ENCODE measurements at regions not wholly inside any gene's neighbourhood (a gene's known extent, or its start where the extent isn't known, plus 50 kb on each side); places are given as distances from the start of the nearest gene placed in this dataset.

DNA sequence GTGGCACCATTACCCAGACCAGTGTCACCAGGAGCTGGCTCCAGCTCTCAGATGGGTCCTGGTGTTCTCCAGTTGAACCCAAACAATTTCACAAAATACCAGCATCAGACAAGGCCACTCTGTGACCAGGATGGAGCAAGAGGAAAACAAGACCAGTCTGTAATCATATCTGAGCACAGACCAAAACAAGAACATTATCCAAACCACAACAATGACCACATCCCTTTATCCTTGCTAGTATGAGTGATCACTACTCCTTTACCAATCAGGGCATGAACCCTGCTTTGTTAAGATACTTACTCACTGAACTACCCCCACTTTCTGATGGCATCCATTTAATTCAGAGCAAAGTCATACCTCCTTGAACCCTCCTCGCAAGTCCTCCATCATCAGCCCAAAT is 145.9 kb downstream of the NUFIP1 start:
- TF ChIP-seq TAF1 (IDR thresholded peaks at IDR 0.05; ENCODE audit: borderline replicate concordance, low read depth, low read length) (no peak), POLR2A (IDR thresholded peaks at IDR 0.05; ENCODE audit: low read depth, low read length) (no peak)
